NCI-H2029 (cell line): ENCODE measurements at regions not wholly inside any gene's neighbourhood (a gene's known extent, or its start where the extent isn't known, plus 50 kb on each side); places are given as distances from the start of the nearest gene placed in this dataset.
"Not testable (repeated sequence)": the region's sequence is repeated elsewhere in the genome, so short reads cannot be mapped to it uniquely, and the experiment has no call there.

Experiments
- DNase-seq: peaks from one replicate; lab custom pipeline; 2025; lab: John Stamatoyannopoulos, UW

DNA sequence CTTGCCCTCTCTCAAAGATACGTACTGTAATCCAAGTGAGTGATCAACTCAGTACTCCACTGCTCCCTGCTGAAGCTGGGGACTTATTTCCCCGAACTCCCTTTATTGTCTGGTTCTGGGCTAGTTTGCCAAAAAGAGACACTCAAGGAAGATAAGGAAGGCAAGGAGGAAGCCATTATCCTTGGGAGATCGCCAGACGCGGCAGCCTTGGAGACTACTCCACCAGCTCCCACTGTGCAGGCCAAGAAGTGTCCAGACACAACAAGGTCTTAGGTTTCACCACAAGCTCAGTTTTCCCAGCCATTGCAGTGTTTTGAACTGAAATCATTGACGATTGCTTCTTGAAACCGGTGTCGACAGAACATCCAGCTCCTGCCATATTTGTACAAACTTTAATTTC, 439.6 kb upstream of the UBE2E3 start:
- no peak for DNase-seq

DNA sequence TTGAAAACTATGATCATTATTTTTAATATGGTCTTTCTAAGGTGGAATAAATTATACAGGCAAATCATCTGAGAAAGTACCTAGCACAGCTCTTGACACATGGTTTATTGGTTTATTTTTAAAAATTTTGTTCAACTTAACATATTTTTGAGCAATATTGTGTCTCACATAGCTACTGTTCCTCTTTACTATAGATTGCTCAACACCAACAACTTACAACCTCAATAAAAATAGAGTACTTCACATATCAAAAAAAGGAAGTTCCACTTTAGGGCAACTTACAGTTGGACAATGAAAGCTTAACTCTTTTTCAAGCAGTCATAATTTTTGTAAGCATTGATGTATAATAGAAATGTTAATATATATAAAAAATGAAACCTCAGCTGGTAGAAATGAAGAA, 440.9 kb upstream of the UBE2E3 start:
- DNase-seq = no peak

DNA sequence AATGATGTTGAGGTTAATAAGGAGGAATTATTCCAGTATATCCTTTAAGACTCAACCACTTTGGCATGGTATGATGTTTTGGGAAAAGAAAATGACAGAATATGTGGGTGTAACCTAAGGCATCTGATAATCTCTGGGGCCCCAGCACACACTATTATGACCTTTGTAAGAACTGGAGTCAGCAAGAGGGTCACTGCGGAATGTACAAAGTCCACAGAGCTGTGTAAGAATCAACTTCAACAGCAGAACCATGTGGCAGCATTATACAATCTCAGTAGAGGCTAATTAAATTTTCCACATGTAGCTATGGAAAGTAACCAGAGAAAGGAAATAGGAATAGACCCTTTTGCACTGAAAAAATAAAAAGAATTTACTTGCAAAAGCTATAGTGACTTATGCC, 445.1 kb upstream of the UBE2E3 start:
- no peak for DNase-seq

DNA sequence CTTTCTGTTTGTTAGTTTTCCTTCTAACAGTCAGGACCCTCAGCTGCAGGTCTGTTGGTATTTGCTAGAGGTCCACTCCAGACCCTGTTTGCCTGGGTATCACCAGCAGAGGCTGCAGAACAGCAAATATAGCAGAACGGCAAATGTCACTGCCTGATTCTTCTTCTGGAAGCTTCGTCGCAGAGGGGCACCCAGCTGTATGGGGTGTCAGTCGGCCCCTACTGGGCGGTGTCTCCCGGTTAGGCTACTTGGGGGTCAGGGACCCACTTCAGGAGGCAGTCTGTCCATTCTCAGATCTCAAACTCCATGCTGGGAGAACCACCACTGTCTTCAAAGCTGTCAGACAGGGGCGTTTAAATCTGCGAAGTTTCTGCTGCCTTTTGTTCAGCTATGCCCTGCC, 448.6 kb upstream of the UBE2E3 start:
- not testable (repeated sequence) for DNase-seq

DNA sequence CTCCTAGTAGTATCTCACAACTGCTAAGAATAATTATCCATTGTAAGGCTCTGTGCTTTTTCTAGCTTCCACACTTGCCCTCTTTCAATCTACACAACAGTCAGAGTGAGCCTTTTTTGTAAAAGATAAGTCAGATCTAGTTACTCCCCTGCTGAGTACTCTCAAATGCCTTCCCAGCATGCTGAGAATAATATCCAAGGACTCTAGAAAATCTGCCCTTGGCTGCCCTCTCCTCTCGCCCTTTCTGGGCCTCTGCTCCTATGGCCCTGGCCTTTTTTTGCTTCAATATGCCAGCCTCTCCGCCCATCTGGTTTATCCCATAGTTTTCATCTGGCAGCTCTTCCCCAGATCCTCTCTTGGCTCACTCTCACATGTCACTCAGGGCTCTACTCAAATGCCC, 455.9 kb upstream of the UBE2E3 start:
- DNase-seq = no peak

DNA sequence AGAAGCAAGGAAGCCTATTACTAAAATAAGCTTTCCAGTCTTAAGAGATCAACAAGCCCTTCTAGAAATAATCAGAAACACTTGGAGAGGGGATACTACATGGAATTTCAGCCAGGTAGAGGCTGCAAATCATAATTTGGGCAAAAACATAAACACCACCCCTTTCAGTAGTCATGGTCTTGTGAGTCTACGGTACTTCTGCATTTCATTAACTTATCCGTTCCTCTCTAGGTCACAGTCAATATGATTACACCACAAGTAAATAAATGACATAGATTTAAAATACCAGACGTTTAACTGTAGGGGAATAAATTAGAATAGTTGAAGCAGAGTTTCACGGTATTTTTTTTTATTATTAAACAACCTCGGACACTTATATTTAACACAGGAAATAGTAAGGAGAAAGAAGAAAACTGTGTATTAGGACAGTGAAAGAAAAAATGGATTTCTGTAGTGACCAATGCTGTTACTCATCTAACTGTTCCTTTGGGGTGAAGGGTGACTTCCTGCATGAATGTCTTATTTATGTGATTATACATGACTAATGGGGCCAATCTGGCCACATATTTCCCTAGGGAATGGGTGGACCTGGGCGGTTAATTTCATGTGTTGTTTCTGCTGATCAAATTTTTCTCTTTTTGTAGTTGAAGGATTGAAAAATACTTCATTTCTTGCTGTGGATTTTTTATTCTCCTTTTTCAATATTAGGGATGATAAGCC, 456.6 kb upstream of the UBE2E3 start:
- DNase-seq = no peak

DNA sequence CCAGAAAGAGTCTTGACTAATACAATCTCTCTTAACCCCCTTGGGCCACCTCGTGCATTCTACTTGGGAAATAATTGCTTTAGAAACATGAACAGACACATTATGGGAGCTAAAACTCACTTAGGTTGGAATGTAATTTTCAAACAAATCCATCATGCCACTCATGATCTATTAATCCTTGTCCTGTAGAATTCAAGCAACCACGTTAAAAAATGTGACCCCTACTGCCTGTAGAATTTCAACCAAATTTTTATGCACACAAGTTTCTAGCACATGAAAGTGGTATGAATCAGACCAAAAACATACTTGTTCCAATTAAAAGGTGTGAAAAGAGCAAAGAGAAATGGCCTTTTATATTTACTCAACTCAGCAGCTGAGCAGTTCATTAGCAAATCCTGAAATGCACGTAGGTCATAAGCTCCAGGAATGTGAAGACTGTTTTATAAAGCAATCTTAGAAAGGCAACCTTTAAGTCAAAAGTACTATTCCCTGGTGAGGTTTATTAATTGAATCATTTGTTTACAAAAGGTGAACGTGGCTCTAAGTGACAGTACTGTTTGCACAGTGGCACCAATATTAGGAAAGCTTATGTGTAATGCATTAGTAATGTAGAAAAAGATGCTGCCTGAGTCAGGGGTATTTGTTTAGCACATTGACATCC, 459.4 kb upstream of the UBE2E3 start:
- DNase-seq = no peak

DNA sequence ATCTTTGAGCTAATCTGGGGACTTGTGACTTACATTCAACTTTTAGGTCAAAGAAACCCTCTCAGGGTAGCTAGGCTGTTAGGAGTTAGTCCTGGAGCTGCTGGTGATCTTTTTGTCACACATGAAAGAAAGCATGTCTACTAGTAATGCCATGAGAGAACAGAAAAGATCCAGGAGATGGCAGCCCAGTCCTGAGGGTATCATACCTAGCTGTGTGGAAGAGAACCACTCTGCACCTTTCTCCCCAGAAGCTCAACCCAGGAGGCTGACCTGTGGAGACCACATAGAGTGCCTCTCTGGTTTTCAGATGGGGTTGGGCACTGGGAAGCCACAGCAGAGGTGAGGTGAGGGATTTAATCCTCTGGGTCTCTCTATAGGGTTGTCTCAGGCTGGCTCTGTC, 460.2 kb upstream of the UBE2E3 start:
- no peak for DNase-seq

DNA sequence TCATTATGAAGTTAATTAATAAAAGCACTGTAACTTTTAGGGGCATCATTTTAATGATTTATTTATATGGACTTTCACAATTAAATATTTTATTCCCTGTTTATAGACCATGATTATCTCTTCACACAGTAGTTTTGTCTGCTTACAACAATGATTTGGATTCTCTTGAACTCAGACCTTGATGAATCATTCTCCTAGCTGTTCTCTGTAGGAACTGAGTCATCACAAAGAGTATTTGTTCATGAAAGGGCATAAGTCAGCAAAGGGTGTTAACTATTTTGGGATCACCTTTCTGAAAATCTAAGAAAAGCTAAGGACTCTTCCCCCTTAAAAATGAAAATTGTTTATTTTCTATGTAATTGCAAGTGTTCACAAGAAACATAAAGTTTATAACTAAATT, 461.1 kb upstream of the UBE2E3 start:
- DNase-seq = no peak

DNA sequence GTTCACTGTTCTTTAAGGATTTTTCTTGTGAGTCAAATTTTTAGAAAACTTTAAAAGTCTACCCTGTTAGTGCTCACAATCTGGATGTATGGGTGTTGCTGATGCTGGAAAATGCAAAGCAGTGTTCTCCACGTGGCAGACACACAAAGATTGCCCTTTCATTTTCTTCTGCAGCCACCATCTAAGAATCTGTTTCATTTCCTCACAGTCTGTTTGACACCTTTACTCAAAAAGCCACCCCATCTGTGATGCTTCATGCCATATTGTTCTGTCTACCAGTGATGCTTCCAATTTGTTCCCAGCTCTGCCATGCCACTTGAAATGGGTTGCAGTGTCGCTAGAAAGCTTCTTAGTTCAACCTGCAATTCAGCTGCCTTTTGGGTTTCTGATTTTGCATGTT, 464.2 kb upstream of the UBE2E3 start:
- no peak for DNase-seq

DNA sequence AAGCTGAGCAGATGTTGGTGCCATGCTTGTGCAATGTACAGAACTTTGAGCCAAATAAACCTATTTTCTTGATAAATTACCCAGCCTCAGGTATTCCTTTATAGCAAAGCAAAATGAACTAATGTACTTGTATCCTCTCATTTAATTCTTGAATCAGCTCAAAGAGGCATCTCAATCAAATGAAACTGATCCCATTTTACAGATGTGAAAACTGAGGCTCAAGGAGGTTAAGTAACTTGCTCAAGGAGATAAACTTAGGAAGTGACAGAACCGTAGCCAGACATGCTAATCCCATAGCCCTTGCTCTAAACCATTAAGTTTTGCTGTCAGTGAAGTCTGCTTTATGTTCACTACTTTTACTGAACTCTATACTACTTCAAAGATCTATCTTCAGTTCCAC, 467.0 kb upstream of the UBE2E3 start:
- DNase-seq = no peak

DNA sequence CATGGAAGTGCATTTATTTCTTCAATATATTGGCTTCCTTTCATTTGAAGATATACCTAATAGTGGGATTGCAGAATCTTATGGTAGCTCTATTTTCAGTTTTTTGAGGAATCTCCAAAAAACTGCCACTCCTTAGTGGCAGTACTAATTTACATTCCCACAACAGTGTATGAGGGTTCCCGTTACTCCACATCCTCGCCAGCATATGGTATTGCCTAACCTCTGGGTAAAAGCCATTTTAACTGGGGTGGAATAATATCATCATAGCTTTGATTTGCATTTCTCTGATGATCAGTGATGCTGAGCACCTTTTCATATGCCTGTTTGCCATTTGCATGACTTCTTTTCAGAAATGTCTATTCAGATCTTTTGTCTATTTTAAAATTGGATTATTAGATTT, 471.9 kb upstream of the UBE2E3 start:
- no peak for DNase-seq

DNA sequence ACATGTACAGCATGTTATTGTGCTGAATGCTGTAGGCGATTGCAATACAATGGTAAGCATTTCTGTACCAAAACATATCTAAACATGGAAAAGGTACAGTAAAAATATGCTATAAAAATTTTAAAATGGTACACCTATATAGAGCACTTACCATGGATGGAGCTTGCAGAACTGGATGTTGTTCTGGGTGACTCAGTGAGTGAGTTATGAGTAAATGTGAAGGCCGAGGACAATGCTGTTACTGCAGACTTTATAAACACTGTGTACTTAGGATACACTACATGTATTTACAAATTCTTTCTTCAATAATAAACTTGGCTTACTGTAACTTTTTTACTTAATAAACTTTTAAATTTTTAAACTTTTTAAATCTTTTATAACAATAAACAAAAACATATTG, 473.4 kb upstream of the UBE2E3 start:
- no peak for DNase-seq

DNA sequence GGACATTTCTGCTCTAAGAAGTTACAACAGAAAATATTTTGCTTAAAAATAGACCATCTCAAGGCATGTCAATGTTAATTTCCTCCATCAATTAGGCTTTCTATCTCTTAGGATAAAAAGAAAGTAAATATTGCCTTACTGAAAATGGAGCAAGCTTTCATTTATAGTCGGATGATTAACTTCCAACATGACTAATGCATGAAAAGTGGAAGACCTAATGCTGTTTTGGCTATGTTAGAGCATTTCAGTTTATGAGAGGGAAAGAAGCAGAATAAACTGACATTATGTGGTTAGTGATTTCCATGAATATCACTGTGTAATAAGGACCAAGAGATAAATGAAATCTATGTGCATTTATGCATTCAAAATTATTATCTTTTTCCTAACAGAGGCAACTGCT, 475.2 kb upstream of the UBE2E3 start:
- DNase-seq = no peak

DNA sequence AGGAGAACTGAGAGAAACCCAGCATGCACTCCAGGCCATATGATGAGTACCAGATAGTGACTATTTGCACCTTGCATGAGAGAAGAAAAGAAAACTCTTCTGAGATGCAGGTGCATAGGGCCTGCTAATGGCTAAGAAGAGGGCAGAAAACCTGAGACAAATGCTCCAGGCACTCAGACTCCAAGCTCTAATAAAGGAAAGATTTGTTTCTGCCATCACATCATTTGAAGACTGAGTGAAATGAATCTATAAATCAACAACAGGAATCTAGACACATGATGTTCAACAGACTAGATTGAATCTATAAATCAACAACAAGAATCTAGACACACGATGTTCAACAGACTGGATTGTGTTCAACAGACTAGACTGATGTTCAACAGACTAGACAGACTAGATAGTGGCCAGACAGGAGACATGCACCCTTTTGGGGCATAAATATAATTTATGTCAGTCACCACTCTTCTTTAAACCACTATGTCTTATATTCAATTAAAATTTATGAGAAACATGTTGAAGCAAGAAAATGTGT, 482.7 kb upstream of the UBE2E3 start:
- DNase-seq = no peak

DNA sequence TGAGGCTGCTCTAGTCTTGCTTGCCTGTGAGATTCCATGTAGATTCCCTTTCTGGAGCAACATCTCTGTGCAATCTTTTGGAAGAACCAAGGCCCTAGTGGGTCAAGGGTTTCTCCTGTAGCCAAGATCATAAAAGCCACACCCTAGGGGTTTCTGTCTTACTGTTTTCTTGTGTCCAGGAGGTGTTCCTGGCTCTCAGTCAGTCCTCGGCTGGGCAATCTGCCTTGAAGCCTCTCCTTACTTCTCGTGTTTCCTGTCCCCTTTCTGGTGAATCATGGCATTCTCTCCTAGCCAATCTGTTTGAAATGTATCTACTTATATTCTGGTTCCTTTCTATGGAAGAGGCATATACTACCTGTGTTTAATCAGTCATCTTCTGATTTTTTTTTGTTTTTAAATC, 484.8 kb upstream of the UBE2E3 start:
- DNase-seq = no peak

DNA sequence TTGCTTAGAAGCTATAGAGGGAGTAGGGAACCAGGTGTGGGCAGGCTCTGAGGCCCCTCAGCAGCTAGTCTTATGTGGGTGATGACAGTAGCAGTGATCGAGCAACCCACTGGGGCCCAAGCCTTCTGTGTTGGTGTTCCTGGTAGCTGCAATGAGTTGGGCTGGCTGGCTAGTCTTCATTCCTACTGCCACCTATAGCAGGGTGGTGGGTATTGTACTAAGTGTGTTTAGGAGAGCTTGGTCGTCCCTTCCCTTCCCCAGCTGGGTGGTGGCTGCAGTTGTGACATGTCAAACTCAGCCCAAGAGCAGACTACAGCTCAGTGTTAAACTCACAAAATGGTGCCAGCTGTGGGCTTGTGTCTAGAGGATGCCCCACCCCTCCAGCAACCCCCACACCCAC, 486.1 kb upstream of the UBE2E3 start:
- no peak for DNase-seq

DNA sequence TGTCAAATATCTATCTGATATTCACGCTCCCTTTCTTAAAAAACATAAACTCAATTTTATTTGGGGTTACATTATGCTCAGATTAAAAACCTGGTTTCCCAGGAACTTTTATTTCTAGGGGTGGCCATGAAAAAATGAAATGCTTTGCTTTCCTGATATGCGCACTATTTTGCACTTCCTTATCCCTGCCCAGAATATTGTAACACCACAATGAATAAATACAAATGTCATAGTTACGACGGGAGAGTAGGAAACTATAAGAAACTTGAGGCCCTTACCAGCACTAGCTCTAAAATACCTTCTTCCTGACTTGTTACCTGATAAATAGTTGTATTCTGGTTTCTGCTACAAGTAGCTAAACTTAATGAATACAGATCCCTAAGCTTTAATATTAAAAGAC, 475.6 kb upstream of the CWC22 start:
- DNase-seq = no peak

DNA sequence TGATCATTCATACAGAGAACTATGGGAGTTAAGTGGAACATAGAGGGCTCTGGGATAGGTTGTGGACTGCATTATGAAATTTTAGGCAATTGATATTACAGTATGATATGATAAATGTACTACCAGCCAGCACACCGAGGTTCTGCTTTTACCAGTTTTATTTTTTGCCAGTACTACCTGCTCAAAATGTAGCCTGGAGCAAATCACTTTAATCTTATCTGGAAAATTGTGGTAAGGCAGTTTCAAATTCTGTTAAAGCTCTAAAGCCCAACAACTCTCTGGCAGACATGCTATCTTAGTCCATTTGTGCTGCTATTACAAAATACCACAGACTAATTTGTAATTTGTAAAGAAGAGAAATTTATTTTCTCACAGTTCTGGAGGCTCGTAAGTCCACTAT, 474.9 kb upstream of the CWC22 start:
- no peak for DNase-seq

DNA sequence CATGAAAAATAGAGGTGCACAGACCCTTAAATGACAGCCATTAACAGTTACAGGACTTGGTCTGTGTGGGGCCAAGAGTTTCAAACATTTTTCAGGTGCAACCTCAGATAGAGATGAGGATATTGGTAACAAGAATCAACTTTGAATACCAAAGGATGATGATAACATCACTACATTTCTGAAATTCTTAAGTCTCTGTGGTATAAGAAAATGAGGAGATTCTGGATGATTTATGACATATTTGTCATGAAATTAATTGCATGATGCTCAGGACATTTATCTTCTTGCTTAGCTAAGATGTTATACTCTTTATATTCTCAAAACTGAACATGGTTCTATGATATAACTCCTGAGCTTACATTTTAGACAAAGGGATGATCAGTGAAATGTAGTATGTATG, 471.8 kb upstream of the CWC22 start:
- DNase-seq = no peak

DNA sequence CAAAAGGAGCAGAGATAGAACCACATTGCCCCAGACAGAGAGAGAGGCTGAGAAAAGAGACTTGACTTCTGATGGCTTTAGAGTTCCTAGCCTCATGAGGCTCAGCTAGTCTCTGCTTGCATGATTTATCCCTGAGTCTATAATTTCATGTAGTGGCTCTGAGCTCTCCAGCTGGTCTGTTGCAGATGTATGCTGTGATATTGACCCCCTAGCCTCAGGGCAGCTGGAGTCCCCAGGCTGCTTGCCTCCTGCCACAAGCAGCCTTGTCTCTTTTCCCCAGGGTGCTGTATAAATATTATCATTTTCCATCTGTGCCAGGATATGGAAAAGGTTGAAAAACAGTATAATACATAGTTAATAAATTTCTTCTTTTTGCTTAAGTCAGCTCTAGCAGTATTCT, 467.6 kb upstream of the CWC22 start:
- DNase-seq = no peak

DNA sequence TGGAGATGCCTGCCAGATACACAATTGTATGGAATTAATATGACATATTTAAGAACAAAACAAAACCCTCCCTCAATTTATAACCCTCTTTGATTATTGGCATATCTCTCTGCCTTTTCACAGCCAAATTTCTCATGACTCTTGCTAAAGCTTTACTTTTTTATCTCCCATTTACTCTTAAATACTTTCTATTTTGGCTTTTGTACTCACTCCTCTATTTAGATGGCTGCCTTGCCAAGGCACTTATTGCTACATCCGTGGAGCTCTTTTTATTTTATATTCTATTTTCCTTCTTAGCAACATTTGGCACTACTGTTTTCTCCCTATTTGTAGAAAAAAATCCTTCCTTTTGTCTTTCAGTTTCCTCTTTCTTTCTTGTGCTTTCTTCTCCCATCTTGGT, 466.4 kb upstream of the CWC22 start:
- no peak for DNase-seq

DNA sequence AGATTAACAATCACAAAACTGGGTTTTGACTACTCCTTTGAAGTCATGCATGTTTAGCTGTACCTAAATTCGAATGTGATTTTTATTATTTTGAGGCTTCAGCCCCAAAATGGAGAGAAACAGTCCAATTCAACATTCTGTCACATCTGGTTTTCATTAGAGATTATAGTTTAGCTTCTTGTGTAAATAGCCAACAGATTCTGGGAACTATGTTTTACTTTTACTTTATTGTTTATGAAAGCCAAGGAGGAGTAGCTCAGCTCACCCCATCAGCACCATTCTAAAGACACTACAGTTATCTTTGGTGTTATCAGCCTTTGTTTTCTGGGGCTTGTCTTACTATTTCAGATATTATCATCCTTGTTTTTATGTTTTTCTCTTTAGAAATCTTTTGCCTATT, 465.0 kb upstream of the CWC22 start:
- no peak for DNase-seq

DNA sequence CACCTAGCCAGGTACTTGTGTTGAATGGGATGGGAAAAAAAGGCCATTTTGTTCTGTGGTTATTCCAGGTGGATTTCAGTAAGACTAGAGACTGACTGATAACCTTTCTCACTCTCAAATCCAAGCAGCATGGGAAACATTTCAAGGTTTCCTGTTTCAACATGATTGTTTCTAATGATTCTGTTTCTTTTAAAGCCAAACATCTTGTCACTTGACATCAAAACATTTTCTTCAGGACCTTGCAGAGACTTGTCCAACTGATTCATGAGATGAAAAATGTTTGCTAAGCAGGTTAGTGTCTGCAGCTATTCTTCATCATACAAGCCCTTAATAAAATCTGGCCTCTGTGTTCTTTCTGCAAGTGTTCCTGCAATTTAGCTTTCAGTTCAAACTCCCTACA, 456.5 kb upstream of the CWC22 start:
- DNase-seq = no peak
